ENCODE measurements at regions not wholly inside any gene's neighbourhood (a gene's known extent, or its start where the extent isn't known, plus 50 kb on each side); places are given as distances from the start of the nearest gene placed in this dataset.

DNA sequence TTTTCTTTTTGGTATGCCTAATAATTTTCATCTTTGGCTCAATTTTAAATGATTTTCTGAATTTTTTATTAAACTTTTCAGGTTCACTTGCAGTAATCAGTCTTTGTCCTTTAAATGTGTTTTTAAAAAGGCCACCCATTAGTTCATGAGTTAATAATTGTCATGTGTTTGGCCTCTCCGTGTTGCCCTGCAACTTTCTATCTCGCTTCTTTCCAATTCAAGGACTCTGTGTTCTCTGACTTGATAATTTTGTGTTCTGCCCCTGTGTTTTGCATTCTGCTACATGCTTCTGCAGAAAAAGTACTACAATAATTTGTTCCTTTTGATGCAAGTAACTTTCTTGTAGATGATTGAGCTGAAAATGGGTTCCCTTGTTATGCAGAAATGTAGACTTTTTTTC lies 921.4 kb upstream of the LRATD1 start:
- Histone ChIP-seq H3K27ac (no peak overlapping the region), H3K4me3 (no peak overlapping the region)
- no peak for DNase-seq (ENCODE audit: low spot score)
- TF ChIP-seq, protein P1, sequence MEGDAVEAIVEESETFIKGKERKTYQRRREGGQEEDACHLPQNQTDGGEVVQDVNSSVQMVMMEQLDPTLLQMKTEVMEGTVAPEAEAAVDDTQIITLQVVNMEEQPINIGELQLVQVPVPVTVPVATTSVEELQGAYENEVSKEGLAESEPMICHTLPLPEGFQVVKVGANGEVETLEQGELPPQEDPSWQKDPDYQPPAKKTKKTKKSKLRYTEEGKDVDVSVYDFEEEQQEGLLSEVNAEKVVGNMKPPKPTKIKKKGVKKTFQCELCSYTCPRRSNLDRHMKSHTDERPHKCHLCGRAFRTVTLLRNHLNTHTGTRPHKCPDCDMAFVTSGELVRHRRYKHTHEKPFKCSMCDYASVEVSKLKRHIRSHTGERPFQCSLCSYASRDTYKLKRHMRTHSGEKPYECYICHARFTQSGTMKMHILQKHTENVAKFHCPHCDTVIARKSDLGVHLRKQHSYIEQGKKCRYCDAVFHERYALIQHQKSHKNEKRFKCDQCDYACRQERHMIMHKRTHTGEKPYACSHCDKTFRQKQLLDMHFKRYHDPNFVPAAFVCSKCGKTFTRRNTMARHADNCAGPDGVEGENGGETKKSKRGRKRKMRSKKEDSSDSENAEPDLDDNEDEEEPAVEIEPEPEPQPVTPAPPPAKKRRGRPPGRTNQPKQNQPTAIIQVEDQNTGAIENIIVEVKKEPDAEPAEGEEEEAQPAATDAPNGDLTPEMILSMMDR (IDR thresholded peaks at IDR 0.05): no peak

DNA sequence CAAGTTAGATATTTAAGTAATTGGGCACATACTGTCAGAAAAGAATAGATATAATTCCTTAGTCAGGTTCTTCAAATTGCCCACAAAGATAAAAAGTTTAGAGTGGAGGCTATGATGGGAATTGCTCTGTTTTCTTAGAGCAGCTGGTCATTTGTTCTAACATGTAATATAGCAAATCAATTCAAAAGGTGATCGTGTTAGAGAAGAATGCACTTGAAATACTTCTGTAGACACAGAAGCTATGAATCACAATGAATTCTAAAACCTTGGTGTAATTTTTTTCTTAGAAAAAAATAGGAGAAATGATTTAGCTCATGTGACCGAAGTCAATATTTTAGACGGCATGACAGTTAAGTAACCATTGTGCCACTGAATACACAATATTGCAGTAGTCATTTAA lies 918.1 kb upstream of the LRATD1 start:
- no peak for DNase-seq (ENCODE audit: low spot score)
- Histone ChIP-seq H3K4me3 (no peak overlapping the region), H3K27ac (no peak overlapping the region)
- TF ChIP-seq, protein P1 (IDR thresholded peaks at IDR 0.05): no peak

DNA sequence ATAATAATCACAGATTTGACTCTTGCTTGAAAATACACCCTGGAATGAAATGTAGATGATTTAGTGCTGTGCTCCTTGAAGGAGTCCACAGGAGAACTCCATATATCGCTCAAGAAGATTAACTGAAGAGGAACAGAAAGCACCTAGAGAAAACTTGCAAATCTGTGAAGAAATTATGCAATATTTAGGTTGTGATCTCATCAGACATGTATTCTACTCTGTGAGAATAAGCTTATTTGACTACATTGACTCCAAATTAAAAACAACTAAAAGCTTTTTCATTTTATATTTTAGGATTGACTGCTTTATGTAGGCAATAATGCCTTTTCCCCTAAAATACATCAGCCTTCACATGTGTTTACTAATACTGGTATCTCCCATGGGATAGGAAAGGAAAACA lies 906.6 kb upstream of the LRATD1 start:
- Histone ChIP-seq H3K27ac (no peak overlapping the region), H3K4me3 (no peak overlapping the region)
- no peak for DNase-seq (ENCODE audit: low spot score)
- TF ChIP-seq, protein P1 (IDR thresholded peaks at IDR 0.05): no peak

DNA sequence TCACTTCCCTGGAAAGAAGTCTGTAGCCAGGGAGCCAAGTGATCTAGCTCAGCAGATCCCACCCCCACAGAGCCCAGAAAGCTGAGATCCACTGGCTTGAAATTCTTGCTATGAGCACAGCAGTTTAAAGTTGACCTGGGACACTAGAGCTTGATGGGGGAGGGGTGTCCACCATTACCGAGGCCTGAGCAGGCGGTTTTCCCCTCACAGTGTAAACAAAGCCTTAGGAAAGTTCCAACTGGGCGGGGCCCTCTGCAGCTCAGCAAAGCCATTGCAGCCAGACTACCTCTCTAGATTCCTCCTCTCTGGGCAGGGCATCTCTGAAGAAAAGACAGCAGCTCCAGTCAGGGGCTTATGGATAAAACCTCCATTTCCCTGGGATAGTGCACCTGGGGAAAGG lies 887.2 kb upstream of the LRATD1 start:
- TF ChIP-seq, protein P1 (IDR thresholded peaks at IDR 0.05): no peak
- Histone ChIP-seq H3K27ac (no peak overlapping the region), H3K4me3 (no peak overlapping the region)
- DNase-seq (ENCODE audit: low spot score): no peak

DNA sequence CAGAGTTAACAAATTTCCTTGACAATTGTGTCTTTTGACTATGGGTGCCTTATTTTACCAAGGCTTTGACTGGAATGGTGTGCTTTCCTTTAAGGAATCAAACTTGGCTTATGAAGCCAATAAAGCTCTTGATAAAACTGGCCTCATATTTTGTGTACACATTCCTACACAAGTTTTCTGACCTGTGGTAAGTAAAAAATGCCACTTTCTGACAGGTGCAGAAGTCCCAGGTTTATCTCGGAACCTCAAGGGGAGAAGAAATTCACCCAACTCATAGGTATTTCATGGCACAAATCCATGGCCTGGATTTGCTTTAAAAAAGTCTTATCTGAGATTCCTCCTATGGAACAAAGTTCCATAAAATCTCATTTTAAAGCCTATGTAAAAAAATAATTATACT lies 880.6 kb upstream of the LRATD1 start:
- TF ChIP-seq, protein P1 (IDR thresholded peaks at IDR 0.05): no peak
- DNase-seq (ENCODE audit: low spot score): no peak
- no peak overlapping the region for H3K27ac ChIP-seq
- no peak overlapping the region for H3K4me3 ChIP-seq

DNA sequence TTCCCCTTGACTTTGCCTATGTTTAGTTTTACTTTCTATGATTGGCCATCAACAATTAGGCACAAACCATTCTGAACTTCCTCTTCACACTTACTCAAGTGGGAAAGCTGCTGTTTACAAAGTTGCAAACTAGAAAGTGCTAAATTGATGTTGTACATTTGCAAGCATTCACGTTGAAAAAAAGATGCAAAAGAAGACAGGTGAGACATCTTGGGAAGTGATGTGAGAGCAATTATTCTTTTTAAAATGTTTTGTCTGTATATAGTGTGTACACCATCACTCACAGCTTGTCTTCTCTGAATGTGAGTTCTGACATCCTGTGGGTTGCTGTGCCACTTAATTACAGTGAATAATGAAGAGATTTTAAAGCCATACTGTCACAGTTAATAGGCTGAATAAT lies 874.1 kb upstream of the LRATD1 start:
- Histone ChIP-seq H3K27ac (no peak overlapping the region), H3K4me3 (no peak overlapping the region)
- TF ChIP-seq, protein P1 (IDR thresholded peaks at IDR 0.05): no peak
- no peak for DNase-seq (ENCODE audit: low spot score)

DNA sequence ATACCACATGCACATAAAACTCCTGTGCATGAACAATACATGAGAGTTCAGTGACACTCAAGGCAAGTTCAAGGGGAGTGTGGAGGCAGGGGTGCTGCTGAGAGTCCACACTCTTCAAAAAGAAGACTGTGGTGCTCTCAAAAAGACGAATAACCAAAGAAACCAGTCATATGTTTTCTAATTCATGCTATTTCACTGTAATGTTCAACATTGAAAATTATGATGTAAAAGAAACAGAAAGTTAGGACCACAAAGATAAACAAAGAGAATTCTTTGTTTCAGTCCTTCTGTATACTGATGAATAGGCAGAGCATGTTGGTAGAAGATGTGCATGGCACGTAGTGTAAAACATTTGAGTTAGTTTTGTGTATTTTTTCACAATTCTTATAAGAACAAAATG lies 864.2 kb upstream of the LRATD1 start:
- DNase-seq (ENCODE audit: low spot score): no peak
- H3K4me3 ChIP-seq: no peak overlapping the region
- H3K27ac ChIP-seq: no peak overlapping the region
- TF ChIP-seq, protein P1 (IDR thresholded peaks at IDR 0.05): no peak

Measured in coronary artery (tissue), 2 donors.